ENCODE measurements at regions not wholly inside any gene's neighbourhood (a gene's known extent, or its start where the extent isn't known, plus 50 kb on each side); places are given as distances from the start of the nearest gene placed in this dataset.

GRCh38 chr7:145481985-145482384, 634.6 kb upstream of the CNTNAP2 start:
- TF ChIP-seq CTCF (IDR thresholded peaks at IDR 0.05; ENCODE audit: low read depth, low read length) (no peak), POLR2A (IDR thresholded peaks at IDR 0.05; ENCODE audit: extremely low read depth, insufficient read length) (no peak)

Data from NB4 (cell line).